Keratinocyte (primary cell): ENCODE measurements at regions not wholly inside any gene's neighbourhood (a gene's known extent, or its start where the extent isn't known, plus 50 kb on each side); places are given as distances from the start of the nearest gene placed in this dataset.

Source experiments
- DNase-seq: peaks from one replicate; pipeline ENCODE4 v3.0.0-alpha.2; 2011; ENCODE audit warnings: low read depth, missing footprints, low spot score
- FAIRE-seq: peaks from 2 replicates; lab custom pipeline; 2011; peaks lifted over from hg19 to GRCh38; lab: Jason Lieb, UNC
- H2AFZ ChIP-seq: 2 replicates; pipeline ENCODE4 v1.6.0; 2012; ENCODE audit warnings: low read length, control low read depth, inconsistent platforms; ENCODE audit not compliant: control insufficient read depth
- H3K27ac ChIP-seq: 2 replicates; pipeline ENCODE4 v1.5.1; 2011; ENCODE audit warnings: low read length; ENCODE audit not compliant: control insufficient read depth, insufficient read depth
- H3K27me3 ChIP-seq: 3 replicates; pipeline ENCODE4 v1.6.0; 2011; ENCODE audit warnings: low read length; ENCODE audit not compliant: control insufficient read depth, insufficient read depth; ENCODE audit errors: extremely low read depth
- H3K36me3 ChIP-seq, 2 experiments: 2 replicates in 1 of 2; 3 replicates in 1 of 2; pipeline ENCODE4 v1.5.1; 2011; ENCODE audit warnings: low read length in 2 of 2, mild to moderate bottlenecking in 1 of 2; ENCODE audit not compliant: control insufficient read depth in 2 of 2, insufficient read depth in 2 of 2; ENCODE audit errors: extremely low read depth in 1 of 2
- H3K4me1 ChIP-seq: 3 replicates; pipeline ENCODE4 v1.5.1; 2011; ENCODE audit warnings: low read length; ENCODE audit not compliant: control insufficient read depth, insufficient read depth; ENCODE audit errors: extremely low read depth
- H3K4me2 ChIP-seq: 3 replicates; pipeline ENCODE4 v1.6.0; 2011; ENCODE audit warnings: low read depth, low read length; ENCODE audit not compliant: control insufficient read depth, insufficient read depth; ENCODE audit errors: extremely low read depth
- H3K4me3 ChIP-seq, 3 experiments: fragments of 200-600 bp in 1 of 3; sonication (generic) in 1 of 3; 2 replicates in 2 of 3; 3 replicates in 1 of 3; pipeline ENCODE4 v1.5.1; 2011 to 2016; ENCODE audit warnings: low read length in 3 of 3, mild to moderate bottlenecking in 3 of 3, control low read depth in 2 of 3, inconsistent platforms in 1 of 3, low read depth in 1 of 3, mixed read lengths in 1 of 3, mixed run types in 1 of 3, moderate library complexity in 1 of 3; ENCODE audit not compliant: control insufficient read depth in 2 of 3, insufficient read depth in 2 of 3; ENCODE audit errors: extremely low read depth in 1 of 3
- H3K79me2 ChIP-seq: 2 replicates; pipeline ENCODE4 v1.6.0; 2012; ENCODE audit warnings: low read length; ENCODE audit not compliant: control insufficient read depth, insufficient read depth
- H3K9ac ChIP-seq: 3 replicates; pipeline ENCODE4 v1.6.0; 2011; ENCODE audit warnings: low read length; ENCODE audit not compliant: control insufficient read depth, insufficient read depth; ENCODE audit errors: extremely low read depth
- H3K9me1 ChIP-seq: 3 replicates; pipeline ENCODE4 v1.6.0; 2011; ENCODE audit warnings: low read length; ENCODE audit not compliant: control insufficient read depth, insufficient read depth; ENCODE audit errors: extremely low read depth
- H3K9me3 ChIP-seq: 2 replicates; pipeline ENCODE4 v1.5.1; 2012; ENCODE audit warnings: low read depth, low read length; ENCODE audit not compliant: control insufficient read depth
- H4K20me1 ChIP-seq: 3 replicates; pipeline ENCODE4 v1.6.0; 2011; ENCODE audit warnings: low read length; ENCODE audit not compliant: control insufficient read depth, insufficient read depth; ENCODE audit errors: extremely low read depth
- EZH2 ChIP-seq: IDR thresholded peaks from one replicate; pipeline ENCODE4 v1.6.1; 2012; ENCODE audit warnings: inconsistent platforms, mild to moderate bottlenecking, low read length, moderate library complexity
- dilution Hi-C: fragments of 300-500 bp; cut with MboI; formaldehyde crosslinking; loops from one replicate; pipeline ENCODE4 v1.7.0; 2020; ENCODE audit warnings: low sequenced_read_pairs; ENCODE audit not compliant: extremely low pct_ligation_motif_present
- TF ChIP-seq, protein P1 (sequence below), 3 experiments: IDR thresholded peaks in 1 of 3; conservative IDR thresholded peaks in 1 of 3; optimal IDR thresholded peaks in 1 of 3; 2 replicates in 2 of 3; 3 replicates in 1 of 3; pipeline versions ENCODE3 to v1.5.1; 2011; ENCODE audit warnings: low read length in 3 of 3, mild to moderate bottlenecking in 3 of 3, moderate library complexity in 2 of 3, control low read depth in 1 of 3, inconsistent platforms in 1 of 3; ENCODE audit not compliant: insufficient read depth in 2 of 3; ENCODE audit errors: extremely low read depth in 1 of 3

DNA sequence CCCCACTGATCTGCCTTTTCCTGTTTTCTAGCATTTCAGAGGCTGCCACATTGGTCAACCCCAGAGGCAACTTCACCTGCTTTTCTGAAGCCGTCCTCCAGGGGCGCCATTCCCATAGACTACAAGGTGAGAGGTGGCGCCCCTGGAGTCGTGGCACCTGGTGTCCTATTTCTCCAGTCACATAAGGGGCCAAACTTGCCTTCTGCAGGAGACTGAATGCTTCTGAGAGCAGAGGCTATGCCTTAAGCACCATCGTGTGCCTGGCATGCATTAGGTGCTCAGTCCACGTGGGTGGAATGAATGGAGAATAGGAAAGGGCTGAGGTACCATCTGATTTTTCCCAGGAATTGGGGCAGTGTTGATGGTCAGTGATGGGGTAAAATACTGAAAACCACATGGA lies 164.8 kb downstream of the HAPSTR1 start:
- dilution Hi-C loops, result no loop called here
- no peak for DNase-seq
- Histone ChIP-seq H3K4me3 (no peak overlapping the region), H4K20me1 (no peaks in the 10 kb centered on the region), H3K4me1 (no peaks in the 10 kb centered on the region), H2AFZ (no peak overlapping the region), H3K4me2 (no peak overlapping the region), H3K9ac (no peak overlapping the region), H3K9me1 (no peaks in the 10 kb centered on the region), H3K27ac (no peak overlapping the region), H3K36me3 (no peaks in the 10 kb centered on the region), H3K79me2 (no peaks in the 10 kb centered on the region), H3K27me3 (no peaks in the 10 kb centered on the region), H3K9me3 (peaks cover 1% of the 10 kb centered on the region)
- TF ChIP-seq, protein P1, sequence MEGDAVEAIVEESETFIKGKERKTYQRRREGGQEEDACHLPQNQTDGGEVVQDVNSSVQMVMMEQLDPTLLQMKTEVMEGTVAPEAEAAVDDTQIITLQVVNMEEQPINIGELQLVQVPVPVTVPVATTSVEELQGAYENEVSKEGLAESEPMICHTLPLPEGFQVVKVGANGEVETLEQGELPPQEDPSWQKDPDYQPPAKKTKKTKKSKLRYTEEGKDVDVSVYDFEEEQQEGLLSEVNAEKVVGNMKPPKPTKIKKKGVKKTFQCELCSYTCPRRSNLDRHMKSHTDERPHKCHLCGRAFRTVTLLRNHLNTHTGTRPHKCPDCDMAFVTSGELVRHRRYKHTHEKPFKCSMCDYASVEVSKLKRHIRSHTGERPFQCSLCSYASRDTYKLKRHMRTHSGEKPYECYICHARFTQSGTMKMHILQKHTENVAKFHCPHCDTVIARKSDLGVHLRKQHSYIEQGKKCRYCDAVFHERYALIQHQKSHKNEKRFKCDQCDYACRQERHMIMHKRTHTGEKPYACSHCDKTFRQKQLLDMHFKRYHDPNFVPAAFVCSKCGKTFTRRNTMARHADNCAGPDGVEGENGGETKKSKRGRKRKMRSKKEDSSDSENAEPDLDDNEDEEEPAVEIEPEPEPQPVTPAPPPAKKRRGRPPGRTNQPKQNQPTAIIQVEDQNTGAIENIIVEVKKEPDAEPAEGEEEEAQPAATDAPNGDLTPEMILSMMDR (optimal IDR thresholded peaks at IDR 0.05 in 1 of 3, IDR thresholded peaks at IDR 0.05 in 1 of 3, conservative IDR thresholded peaks at IDR 0.05 in 1 of 3; ENCODE audit: extremely low read depth in 1 of 3, insufficient read depth in 2 of 3, low read length in 3 of 3), result peak; percentile 45 to 63 (median 48)
- no peak for TF ChIP-seq EZH2
- FAIRE-seq, result no peak

DNA sequence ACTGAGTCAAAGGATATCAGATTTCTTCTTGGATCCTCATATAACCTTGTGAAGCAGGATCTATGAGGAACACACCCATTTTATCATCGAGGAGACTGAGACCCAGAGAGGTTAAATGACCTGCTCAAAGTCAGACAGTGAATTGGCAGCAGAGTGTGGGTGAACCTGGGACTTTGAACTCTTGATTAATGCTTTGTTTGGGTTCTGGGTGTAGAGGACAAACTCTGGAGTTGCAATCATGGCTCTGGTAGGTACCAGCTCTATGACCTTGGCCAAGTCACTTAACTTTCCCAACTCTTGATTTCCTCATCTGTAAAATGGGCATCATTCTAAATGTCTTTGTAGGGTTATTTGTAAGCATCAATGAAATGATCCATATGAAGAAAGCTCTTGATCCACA lies 166.4 kb downstream of the HAPSTR1 start:
- dilution Hi-C loops, result no loop called here
- no peaks in the 10 kb centered on the region for H3K79me2 ChIP-seq

More for the DNA sequence above, 166.4 kb downstream of the HAPSTR1 start:
- DNase-seq, result no peak
- H3K36me3 ChIP-seq, result no peaks in the 10 kb centered on the region
- FAIRE-seq, result no peak
- no peaks in the 10 kb centered on the region for H3K9me3 ChIP-seq
- no peaks in the 10 kb centered on the region for H3K9me1 ChIP-seq
- H3K27ac ChIP-seq, result no peak overlapping the region
- H3K4me2 ChIP-seq, result no peak overlapping the region
- no peaks in the 10 kb centered on the region for H4K20me1 ChIP-seq
- no peak overlapping the region for H2AFZ ChIP-seq
- no peaks in the 10 kb centered on the region for H3K4me1 ChIP-seq
- TF ChIP-seq EZH2, result no peak
- TF ChIP-seq, protein P1 (optimal IDR thresholded peaks at IDR 0.05 in 1 of 3, IDR thresholded peaks at IDR 0.05 in 1 of 3, conservative IDR thresholded peaks at IDR 0.05 in 1 of 3; ENCODE audit: extremely low read depth in 1 of 3, insufficient read depth in 2 of 3, low read length in 3 of 3), result no peak
- H3K4me3 ChIP-seq, result no peak overlapping the region
- H3K27me3 ChIP-seq, result no peaks in the 10 kb centered on the region
- H3K9ac ChIP-seq, result no peak overlapping the region
